Epithelial cell of esophagus (primary cell): ENCODE measurements at regions not wholly inside any gene's neighbourhood (a gene's known extent, or its start where the extent isn't known, plus 50 kb on each side); places are given as distances from the start of the nearest gene placed in this dataset.

Experiments used
- DNase-seq: peaks from one replicate; pipeline ENCODE4 v3.0.0; 2010; ENCODE audit warnings: low read depth
- H3K4me3 ChIP-seq: 2 replicates; pipeline ENCODE4 v1.5.1; 2011; ENCODE audit warnings: mild to moderate bottlenecking, low read length, control low read depth
- TF ChIP-seq, protein P1 (sequence below): IDR thresholded peaks from 2 replicates; pipeline ENCODE4 v1.5.1; 2011; ENCODE audit warnings: low read depth, mild to moderate bottlenecking, low read length, control low read depth, inconsistent platforms; ENCODE audit not compliant: insufficient read depth; ENCODE audit errors: missing control alignments

DNA sequence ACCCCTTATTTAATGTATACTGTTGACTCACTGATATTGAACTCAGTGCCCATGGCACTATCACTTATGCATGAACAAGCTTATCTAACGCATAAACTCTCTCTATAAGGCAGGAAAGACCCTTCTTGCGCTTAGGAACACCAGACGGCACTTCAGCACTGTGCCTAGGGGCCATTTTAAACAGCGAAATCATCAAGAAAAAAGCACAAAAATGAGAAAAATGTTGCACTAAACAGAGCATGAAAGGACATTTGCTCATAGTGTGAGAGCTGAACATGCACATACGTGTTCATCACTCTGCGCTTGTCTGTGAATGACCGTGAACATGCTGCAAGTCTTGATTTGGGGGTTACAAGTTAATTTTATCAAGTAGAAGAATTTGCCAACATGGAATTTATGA, 109.6 kb downstream of the WDR11 start:
- H3K4me3 ChIP-seq = no peak overlapping the region
- no peak for DNase-seq
- TF ChIP-seq, protein P1, sequence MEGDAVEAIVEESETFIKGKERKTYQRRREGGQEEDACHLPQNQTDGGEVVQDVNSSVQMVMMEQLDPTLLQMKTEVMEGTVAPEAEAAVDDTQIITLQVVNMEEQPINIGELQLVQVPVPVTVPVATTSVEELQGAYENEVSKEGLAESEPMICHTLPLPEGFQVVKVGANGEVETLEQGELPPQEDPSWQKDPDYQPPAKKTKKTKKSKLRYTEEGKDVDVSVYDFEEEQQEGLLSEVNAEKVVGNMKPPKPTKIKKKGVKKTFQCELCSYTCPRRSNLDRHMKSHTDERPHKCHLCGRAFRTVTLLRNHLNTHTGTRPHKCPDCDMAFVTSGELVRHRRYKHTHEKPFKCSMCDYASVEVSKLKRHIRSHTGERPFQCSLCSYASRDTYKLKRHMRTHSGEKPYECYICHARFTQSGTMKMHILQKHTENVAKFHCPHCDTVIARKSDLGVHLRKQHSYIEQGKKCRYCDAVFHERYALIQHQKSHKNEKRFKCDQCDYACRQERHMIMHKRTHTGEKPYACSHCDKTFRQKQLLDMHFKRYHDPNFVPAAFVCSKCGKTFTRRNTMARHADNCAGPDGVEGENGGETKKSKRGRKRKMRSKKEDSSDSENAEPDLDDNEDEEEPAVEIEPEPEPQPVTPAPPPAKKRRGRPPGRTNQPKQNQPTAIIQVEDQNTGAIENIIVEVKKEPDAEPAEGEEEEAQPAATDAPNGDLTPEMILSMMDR = no peak

DNA sequence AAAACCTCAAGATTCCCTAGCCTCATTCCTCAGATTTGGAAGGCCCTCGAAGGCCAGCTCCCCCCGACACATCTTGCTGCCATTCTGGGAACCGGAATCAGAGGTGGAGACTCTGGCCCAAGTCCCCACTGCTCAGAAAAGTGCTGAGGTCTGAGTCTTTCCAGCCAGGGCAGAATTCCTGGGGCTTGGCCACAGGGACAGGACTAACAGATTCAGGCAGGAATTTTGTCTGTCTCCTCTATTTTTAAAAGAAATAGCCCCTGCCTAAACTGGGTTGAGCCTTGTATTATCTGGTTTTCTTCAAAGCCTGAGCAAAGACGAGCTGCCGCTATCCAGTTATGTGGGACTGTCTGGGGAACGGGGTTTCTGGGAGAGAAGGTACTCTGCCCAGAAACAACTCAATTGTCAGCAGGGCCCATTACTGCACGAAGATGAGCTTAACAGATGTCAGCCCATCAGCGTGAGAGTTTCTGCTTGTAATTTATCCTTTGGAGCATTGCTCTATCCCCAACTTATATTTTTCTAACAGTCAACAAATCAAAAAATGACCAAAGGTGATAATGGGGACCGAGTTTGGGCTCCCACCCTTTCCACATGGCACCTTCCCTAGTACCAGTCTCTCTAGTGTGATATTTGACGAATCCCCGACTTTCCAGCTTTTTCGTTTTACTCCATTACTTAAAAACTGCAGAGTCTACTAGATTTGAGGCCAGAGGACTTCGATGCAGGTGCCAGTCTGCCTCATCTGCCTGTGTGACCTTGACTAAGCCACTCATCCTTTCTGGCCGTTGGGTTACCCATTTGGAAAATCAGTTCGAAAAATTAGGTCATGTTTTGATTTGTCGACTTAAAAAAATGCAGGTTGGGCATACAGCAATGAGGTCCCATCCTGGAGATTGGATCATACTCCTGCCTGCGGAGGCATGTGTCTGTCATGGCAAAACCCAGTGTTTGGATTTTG, 110.9 kb downstream of the WDR11 start:
- H3K4me3 ChIP-seq = no peak overlapping the region
- TF ChIP-seq, protein P1 = no peak
- DNase-seq = peak; percentile 33

DNA sequence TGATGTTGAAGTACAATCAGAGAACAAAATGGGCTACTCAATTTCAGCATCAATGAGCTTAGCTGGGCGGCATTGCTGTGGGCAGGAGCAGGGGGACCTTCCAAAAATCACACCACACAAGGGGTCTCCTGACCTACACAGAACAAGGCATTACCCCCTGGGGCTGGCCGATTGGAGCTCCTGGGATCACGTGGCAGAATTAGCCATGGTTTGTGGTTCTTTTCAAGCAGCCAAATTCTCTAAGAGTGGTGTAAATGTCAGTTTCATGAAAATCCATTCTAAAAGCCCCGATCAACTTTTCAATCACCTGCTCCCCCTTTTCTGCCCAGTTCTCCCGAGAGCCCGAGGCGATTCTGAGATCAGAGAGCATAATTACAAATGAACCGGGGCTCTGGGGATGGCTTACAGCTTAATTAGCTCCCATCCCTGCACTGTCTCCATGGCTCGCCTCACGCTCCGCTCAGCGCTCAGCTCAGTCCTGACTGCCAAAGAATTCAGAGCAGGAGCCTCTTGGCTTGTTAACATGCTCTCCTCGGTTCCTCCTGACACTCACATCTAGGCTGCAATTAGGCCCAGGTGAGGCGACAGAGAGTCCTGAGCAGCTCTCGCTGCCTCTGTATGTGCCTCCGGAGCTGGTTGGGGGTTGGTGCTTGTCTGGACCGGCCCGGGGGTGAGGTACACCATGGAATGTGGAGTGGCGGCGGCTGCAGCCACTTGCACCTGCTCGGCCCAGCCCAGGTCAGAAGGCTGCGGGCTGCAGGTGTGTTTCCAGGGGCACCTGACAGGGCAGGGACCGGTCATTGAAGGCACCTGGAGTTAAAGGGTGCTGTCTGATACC, 111.8 kb downstream of the WDR11 start:
- DNase-seq = peak; percentile 58
- TF ChIP-seq, protein P1 = peak; percentile 24
- H3K4me3 ChIP-seq = no peak overlapping the region

DNA sequence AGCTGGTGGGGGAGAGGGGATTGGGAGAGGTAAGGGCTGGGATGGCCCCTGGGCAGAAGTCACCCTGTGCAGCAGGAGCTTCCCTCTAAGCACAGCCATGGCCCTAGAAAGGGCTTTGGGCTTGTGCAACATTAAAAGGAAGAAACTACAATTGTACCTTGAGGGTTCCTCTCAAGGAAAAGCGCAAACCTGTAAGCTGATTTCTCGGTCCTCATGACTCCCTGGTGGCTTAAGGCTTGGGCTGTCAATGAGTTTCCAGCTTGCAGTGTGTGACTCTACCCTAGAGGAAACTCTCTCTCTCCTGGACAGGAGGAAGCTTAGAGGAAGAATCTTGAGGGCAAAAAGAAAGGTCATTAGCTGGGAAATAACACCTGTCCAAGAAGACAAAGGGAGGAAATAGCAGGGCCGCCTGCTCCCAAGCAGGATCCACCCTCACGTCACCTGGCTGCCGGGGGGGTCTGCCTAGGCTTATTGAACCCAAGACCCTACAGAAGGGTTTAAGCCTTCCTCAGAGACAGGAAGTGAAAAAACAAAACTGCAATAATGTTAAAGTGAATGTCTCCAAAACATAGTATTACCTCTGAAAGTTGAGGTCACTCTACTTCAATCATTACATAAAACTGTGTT, 112.5 kb downstream of the WDR11 start:
- no peak overlapping the region for H3K4me3 ChIP-seq
- TF ChIP-seq, protein P1 = no peak
- no peak for DNase-seq

DNA sequence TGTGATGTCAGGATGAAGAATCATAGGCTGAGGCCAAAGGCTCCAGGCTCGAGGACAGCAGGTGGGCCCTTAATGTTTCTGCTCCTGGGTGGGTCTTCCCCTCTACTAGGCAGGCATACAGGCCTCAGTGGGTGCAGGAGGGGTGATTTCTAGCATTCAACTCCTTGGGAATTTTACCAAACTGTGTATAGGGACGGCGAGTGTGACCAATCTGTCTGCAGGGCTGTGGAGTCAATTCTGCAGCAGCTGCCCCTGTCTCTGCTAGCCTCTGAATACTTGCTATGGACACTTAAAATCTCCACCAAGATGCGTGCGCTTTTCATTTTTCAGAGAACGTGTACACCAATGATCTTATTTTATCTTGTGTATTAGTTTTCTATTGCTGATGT, 115.5 kb downstream of the WDR11 start:
- no peak overlapping the region for H3K4me3 ChIP-seq
- TF ChIP-seq, protein P1 = no peak
- DNase-seq = no peak

DNA sequence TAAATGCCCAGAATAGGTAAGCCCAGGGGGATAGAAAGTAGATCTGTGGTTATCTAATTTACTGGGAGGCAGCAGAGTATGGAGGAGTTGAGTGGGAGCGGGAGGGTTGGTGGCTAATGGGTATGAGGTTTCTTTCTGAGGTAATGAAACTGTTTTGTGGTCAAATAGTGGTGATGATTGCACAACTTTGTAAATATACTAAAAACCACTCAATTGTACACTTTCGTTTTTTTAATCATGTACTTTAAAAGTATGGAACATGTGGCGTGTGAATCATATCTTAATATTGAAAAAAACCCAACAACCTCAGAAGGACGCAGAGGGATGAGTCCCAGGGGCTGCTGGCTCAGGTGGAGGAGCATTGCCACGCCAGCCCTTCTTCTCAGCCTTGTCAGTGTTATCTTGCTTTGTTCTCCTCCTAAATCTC, 118.1 kb downstream of the WDR11 start:
- H3K4me3 ChIP-seq = no peak overlapping the region
- TF ChIP-seq, protein P1 = no peak
- peak; percentile 44 for DNase-seq
